GM13976 (cell line): ENCODE measurements at regions not wholly inside any gene's neighbourhood (a gene's known extent, or its start where the extent isn't known, plus 50 kb on each side); places are given as distances from the start of the nearest gene placed in this dataset.

Source experiments
- DNase-seq: peaks from one replicate; pipeline ENCODE4 v3.0.0; 2012; ENCODE audit warnings: low spot score
- CTCF ChIP-seq: IDR thresholded peaks from 2 replicates; pipeline ENCODE4 v1.5.1; 2012; ENCODE audit warnings: borderline replicate concordance, mild to moderate bottlenecking; ENCODE audit not compliant: insufficient read depth; ENCODE audit errors: extremely low read depth, missing control alignments, control extremely low read depth
- in situ Hi-C: fragments of 300-500 bp; cut with MboI; formaldehyde crosslinking; loops from one replicate; pipeline ENCODE4 v1.12.0; 2022; ENCODE audit warnings: low sequenced_read_pairs, mixed read lengths, inconsistent platforms; ENCODE audit not compliant: unreplicated experiment

GRCh38 chr5:53350368-53350767 is 130.1 kb upstream of the FST start:
- in situ Hi-C loops: no loop called here
- DNase-seq: no peak
- no peak for TF ChIP-seq CTCF

GRCh38 chr5:53350991-53351770 is 129.2 kb upstream of the FST start:
- DNase-seq: no peak
- no peak for TF ChIP-seq CTCF
- in situ Hi-C loops: no loop called here

GRCh38 chr5:53355316-53355715 is 125.1 kb upstream of the FST start:
- no peak for TF ChIP-seq CTCF
- no peak for DNase-seq
- in situ Hi-C loops: no loop called here

GRCh38 chr5:53355931-53356330 is 124.5 kb upstream of the FST start:
- in situ Hi-C loops: no loop called here
- no peak for DNase-seq
- no peak for TF ChIP-seq CTCF

- no peak for TF ChIP-seq CTCF
- no peak for DNase-seq
- in situ Hi-C loops: no loop called here
Observed at GRCh38 chr5:53357439-53357838, 123.0 kb upstream of the FST start.

GRCh38 chr5:53358794-53359193 is 121.6 kb upstream of the FST start:
- DNase-seq: no peak
- in situ Hi-C loops: no loop called here
- no peak for TF ChIP-seq CTCF
